D721Med (cell line): ENCODE measurements at regions not wholly inside any gene's neighbourhood (a gene's known extent, or its start where the extent isn't known, plus 50 kb on each side); places are given as distances from the start of the nearest gene placed in this dataset.

ENCODE experiments used
- DNase-seq: peaks from one replicate; pipeline ENCODE4 v3.0.0; 2011; ENCODE audit warnings: low spot score; ENCODE audit not compliant: insufficient read length
- FAIRE-seq: peaks from 2 replicates; lab custom pipeline; 2011; peaks lifted over from hg19 to GRCh38; lab: Jason Lieb, UNC
- TF ChIP-seq, protein P1 (sequence below): IDR thresholded peaks from 2 replicates; pipeline ENCODE4 v1.5.1; 2012; ENCODE audit warnings: mild to moderate bottlenecking, control low read depth; ENCODE audit not compliant: insufficient read depth; ENCODE audit errors: missing control alignments

DNA sequence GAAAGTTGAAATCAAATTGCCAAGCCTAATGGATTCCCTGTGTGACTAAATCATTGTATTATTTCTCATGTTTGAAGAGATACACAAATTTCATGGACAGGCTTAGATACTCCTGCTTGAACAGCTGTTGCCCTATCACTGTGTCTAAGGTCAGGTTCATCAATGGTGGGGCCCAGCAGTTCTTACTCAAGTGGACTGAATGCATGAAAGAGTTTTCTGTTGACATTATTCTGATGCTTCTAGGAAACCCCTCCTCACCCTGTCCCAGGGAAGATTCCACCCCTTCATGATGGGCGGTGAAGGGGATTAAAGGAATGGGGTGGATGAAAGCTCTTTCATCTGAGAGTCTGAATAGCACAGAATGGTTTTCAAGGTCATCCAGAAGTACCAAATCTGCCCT lies 148.8 kb downstream of the INO80D start:
- TF ChIP-seq, protein P1, sequence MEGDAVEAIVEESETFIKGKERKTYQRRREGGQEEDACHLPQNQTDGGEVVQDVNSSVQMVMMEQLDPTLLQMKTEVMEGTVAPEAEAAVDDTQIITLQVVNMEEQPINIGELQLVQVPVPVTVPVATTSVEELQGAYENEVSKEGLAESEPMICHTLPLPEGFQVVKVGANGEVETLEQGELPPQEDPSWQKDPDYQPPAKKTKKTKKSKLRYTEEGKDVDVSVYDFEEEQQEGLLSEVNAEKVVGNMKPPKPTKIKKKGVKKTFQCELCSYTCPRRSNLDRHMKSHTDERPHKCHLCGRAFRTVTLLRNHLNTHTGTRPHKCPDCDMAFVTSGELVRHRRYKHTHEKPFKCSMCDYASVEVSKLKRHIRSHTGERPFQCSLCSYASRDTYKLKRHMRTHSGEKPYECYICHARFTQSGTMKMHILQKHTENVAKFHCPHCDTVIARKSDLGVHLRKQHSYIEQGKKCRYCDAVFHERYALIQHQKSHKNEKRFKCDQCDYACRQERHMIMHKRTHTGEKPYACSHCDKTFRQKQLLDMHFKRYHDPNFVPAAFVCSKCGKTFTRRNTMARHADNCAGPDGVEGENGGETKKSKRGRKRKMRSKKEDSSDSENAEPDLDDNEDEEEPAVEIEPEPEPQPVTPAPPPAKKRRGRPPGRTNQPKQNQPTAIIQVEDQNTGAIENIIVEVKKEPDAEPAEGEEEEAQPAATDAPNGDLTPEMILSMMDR, result no peak
- no peak for FAIRE-seq
- no peak for DNase-seq

GRCh38 chr2:205936446-205936845 lies 149.5 kb downstream of the INO80D start:
- TF ChIP-seq, protein P1, result no peak
- FAIRE-seq (no peak), DNase-seq (no peak)

DNA sequence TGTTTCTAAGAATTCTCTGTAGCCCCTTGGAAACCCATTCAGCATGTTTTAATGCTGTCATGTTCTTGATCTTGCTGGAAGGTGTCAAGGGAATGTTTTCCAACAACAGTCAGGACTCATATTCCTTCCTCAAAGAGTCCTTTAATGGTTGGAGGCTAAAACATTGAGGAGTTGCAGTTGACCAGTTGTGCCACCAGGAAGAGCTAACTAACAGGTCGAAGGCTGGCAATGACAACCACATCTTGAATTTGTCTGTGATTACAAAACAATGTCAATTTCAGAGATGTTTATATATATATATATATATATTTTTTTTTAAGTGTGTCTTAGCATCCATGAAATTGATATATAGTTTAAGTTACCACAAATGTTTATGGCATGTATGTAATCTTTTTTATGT lies 151.5 kb downstream of the INO80D start:
- FAIRE-seq (no peak), DNase-seq (no peak)
- TF ChIP-seq, protein P1, result no peak

GRCh38 chr2:205932861-205933260 lies 153.1 kb downstream of the INO80D start:
- FAIRE-seq, result no peak

GRCh38 chr2:205931388-205931787 lies 154.6 kb downstream of the INO80D start:
- no peak for FAIRE-seq
- DNase-seq, result no peak
- TF ChIP-seq, protein P1, result no peak

More at GRCh38 chr2:205932861-205933260, 153.1 kb downstream of the INO80D start:
- TF ChIP-seq, protein P1, result no peak
- no peak for DNase-seq

DNA sequence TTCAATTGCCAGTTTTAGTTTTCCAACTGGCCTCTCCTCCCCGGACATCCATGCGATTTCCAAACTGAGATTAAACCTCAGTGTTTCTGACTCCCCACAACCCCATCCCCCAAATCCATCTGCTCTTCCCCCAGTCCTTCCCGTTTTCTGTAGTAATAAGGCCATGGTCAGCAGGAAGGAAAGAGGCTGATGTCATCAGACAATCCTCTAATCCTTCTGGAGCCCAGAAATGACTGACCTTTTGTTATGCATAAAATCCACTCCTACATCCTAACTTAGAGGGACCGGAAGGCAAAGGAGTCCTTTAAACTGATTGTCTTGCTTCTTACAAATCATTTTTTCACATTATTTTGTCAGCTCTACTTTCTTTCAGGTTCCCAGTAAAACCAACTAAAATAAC lies 155.8 kb downstream of the INO80D start:
- DNase-seq, result no peak
- FAIRE-seq, result no peak
- TF ChIP-seq, protein P1, result no peak

DNA sequence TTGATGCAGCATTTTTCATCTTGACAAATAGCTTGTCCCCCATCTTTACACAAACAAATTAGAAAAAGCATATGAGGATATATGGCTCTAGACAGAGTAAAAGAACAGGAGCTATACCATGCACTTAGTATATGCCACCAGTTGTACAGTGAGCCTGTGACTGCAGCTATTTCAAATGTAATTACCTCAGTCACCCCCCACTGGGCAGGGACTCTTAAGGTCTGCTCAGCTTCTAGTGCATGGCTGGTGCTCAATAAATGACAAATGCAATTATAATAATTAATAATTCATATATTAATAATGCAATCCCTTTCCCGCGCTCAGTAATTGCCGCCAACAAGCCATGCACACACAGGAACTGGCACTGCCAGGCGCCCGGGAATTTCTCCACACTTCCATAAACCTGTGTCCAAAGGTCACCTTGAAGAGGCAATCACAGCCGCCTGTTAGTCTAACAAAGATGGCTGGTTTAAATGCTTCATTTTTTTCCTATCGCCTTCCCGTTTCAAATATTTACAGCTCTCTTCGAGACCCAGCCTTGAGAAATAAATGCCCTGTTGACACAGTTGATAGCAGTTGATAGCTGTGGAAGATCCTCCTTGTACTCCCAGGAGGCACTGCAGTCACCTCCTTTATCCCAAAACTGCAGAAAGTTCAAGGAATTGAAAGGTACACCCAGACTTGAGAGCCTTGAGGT lies 156.6 kb downstream of the INO80D start:
- TF ChIP-seq, protein P1, result no peak
- no peak for DNase-seq
- no peak for FAIRE-seq
